ENCODE measurements at regions not wholly inside any gene's neighbourhood (a gene's known extent, or its start where the extent isn't known, plus 50 kb on each side); places are given as distances from the start of the nearest gene placed in this dataset.

DNA sequence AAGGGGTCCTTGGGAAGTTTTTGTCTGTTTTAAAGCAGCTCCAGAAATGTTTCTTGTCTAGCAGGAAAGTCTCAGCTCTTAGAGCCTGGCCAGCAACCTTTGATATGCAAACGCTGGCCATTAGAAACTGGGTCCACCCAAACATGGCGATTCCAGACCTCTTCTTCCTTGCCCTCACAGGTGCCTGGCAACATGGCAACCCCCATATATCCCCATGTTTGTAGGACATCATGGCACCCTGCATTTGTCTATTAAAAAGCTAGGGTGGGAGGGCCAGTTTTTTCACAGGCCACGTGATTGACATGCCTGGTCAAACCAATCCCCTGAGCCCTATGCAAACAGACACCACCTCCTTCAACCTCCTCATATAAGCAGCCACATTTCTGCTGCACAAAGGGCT lies 848.7 kb upstream of the FOXG1 start:
- TF ChIP-seq, protein P1, sequence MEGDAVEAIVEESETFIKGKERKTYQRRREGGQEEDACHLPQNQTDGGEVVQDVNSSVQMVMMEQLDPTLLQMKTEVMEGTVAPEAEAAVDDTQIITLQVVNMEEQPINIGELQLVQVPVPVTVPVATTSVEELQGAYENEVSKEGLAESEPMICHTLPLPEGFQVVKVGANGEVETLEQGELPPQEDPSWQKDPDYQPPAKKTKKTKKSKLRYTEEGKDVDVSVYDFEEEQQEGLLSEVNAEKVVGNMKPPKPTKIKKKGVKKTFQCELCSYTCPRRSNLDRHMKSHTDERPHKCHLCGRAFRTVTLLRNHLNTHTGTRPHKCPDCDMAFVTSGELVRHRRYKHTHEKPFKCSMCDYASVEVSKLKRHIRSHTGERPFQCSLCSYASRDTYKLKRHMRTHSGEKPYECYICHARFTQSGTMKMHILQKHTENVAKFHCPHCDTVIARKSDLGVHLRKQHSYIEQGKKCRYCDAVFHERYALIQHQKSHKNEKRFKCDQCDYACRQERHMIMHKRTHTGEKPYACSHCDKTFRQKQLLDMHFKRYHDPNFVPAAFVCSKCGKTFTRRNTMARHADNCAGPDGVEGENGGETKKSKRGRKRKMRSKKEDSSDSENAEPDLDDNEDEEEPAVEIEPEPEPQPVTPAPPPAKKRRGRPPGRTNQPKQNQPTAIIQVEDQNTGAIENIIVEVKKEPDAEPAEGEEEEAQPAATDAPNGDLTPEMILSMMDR (optimal IDR thresholded peaks at IDR 0.05 in 1 of 3, IDR thresholded peaks at IDR 0.05 in 1 of 3, conservative IDR thresholded peaks at IDR 0.05 in 1 of 3; ENCODE audit: extremely low read depth in 1 of 3, insufficient read depth in 2 of 3, low read length in 3 of 3) = no peak
- no peak for TF ChIP-seq EZH2 (IDR thresholded peaks at IDR 0.05; ENCODE audit: low read length)

Measured in keratinocyte (primary cell).